HG02571 (cell line): ENCODE measurements at regions not wholly inside any gene's neighbourhood (a gene's known extent, or its start where the extent isn't known, plus 50 kb on each side); places are given as distances from the start of the nearest gene placed in this dataset.

ENCODE experiments used
- ATAC-seq: cut with Tn5 transposase; IDR thresholded peaks from one replicate; pipeline ENCODE4 v1.9.1; 2021; ENCODE audit warnings: mild to moderate bottlenecking, moderate library complexity; ENCODE audit not compliant: unreplicated experiment

GRCh38 chr7:118298771-118299170 is 74.3 kb downstream of the ANKRD7 start:
- no peak for ATAC-seq

GRCh38 chr7:118300177-118300576 is 75.7 kb downstream of the ANKRD7 start:
- ATAC-seq = no peak

GRCh38 chr7:118304100-118304499 is 79.6 kb downstream of the ANKRD7 start:
- no peak for ATAC-seq

GRCh38 chr7:118305671-118306070 is 81.2 kb downstream of the ANKRD7 start:
- no peak for ATAC-seq

- no peak for ATAC-seq
Observed at GRCh38 chr7:118306771-118307170, 82.3 kb downstream of the ANKRD7 start.

GRCh38 chr7:118311121-118311836 is 86.8 kb downstream of the ANKRD7 start:
- ATAC-seq = peak; percentile 76

GRCh38 chr7:118312051-118312450 is 87.5 kb downstream of the ANKRD7 start:
- no peak for ATAC-seq

- peak; percentile 79 for ATAC-seq
Observed at GRCh38 chr7:118312966-118313365, 88.5 kb downstream of the ANKRD7 start.

- ATAC-seq = no peak
Observed at GRCh38 chr7:118324790-118325449, 100.4 kb downstream of the ANKRD7 start.

GRCh38 chr7:118325450-118325808 is 100.9 kb downstream of the ANKRD7 start:
- ATAC-seq = no peak

GRCh38 chr7:118327174-118327573 is 102.7 kb downstream of the ANKRD7 start:
- no peak for ATAC-seq

GRCh38 chr7:118328505-118329211 is 104.2 kb downstream of the ANKRD7 start:
- no peak for ATAC-seq

- ATAC-seq = no peak
Observed at GRCh38 chr7:118330388-118330787, 105.9 kb downstream of the ANKRD7 start.

- ATAC-seq = no peak
Observed at GRCh38 chr7:118346748-118347147, 122.2 kb downstream of the ANKRD7 start.

- ATAC-seq = no peak
Observed at GRCh38 chr7:118349604-118350003, 125.1 kb downstream of the ANKRD7 start.

- ATAC-seq = no peak
Observed at GRCh38 chr7:118350260-118350659, 125.8 kb downstream of the ANKRD7 start.

- ATAC-seq = no peak
Observed at GRCh38 chr7:118352867-118353453, 128.5 kb downstream of the ANKRD7 start.

GRCh38 chr7:118366363-118366762 is 141.9 kb downstream of the ANKRD7 start:
- ATAC-seq = no peak

- no peak for ATAC-seq
Observed at GRCh38 chr7:118368958-118369357, 144.5 kb downstream of the ANKRD7 start.

- no peak for ATAC-seq
Observed at GRCh38 chr7:118369987-118370386, 145.5 kb downstream of the ANKRD7 start.

- no peak for ATAC-seq
Observed at GRCh38 chr7:118372530-118372929, 148.0 kb downstream of the ANKRD7 start.

- ATAC-seq = no peak
Observed at GRCh38 chr7:118389629-118390028, 165.1 kb downstream of the ANKRD7 start.
